ENCODE measurements at regions not wholly inside any gene's neighbourhood (a gene's known extent, or its start where the extent isn't known, plus 50 kb on each side); places are given as distances from the start of the nearest gene placed in this dataset.

DNA sequence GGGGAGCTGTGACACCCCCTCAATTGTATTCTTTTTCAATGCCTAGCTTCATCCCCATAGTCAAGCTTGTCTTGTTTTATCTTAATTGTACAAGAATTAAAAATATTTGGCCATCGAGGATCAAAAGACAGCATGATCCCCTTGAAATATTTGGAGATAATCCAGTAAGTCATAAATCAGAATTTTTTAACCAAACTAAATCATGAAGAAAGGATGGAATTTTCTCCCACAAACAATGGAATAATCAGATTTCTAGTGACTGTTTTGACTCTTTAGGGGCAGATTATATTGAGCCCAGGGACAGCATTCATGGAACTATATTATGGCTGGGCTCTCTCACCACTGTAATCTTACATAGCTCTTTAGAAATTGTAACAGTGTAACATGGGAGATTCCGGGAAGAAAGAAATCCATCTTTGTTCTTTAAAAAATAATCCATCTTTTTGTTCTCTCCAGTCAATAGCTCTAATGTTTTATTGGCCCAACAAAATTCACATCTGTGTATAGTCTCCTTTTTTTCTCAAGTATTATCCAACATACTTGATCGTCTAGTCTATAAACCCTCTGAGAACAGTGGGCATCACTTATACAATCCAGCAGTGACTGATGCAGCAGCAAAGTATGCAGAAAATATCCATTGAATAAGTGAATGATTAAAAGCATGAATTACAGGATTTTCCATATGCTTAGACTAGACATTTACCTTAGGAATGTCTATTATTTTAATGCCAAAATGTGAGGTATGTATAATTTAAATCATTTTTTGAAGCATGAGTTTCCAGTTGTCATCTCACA lies 277.0 kb upstream of the PLSCR5 start:
- TF ChIP-seq EP300 (IDR thresholded peaks at IDR 0.05) (no peak), POLR2AphosphoS5 (IDR thresholded peaks at IDR 0.05) (no peak), POLR2A (IDR thresholded peaks at IDR 0.05) (no peak)
- TF ChIP-seq, protein P1, sequence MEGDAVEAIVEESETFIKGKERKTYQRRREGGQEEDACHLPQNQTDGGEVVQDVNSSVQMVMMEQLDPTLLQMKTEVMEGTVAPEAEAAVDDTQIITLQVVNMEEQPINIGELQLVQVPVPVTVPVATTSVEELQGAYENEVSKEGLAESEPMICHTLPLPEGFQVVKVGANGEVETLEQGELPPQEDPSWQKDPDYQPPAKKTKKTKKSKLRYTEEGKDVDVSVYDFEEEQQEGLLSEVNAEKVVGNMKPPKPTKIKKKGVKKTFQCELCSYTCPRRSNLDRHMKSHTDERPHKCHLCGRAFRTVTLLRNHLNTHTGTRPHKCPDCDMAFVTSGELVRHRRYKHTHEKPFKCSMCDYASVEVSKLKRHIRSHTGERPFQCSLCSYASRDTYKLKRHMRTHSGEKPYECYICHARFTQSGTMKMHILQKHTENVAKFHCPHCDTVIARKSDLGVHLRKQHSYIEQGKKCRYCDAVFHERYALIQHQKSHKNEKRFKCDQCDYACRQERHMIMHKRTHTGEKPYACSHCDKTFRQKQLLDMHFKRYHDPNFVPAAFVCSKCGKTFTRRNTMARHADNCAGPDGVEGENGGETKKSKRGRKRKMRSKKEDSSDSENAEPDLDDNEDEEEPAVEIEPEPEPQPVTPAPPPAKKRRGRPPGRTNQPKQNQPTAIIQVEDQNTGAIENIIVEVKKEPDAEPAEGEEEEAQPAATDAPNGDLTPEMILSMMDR (IDR thresholded peaks at IDR 0.05): no peak
- no peak overlapping the region for H3K4me3 ChIP-seq
- no peaks in the 10 kb centered on the region for H3K36me3 ChIP-seq
- no peaks in the 10 kb centered on the region for H3K9me3 ChIP-seq
- WGBS: 42% methylated on average over 3 of the region's 3 CpGs
- DNase-seq (ENCODE audit: low spot score in 2 of 2): no peak
- H3K27ac ChIP-seq: no peak overlapping the region
- H3K27me3 ChIP-seq: no peaks in the 10 kb centered on the region
- H3K4me1 ChIP-seq: no peaks in the 10 kb centered on the region

DNA sequence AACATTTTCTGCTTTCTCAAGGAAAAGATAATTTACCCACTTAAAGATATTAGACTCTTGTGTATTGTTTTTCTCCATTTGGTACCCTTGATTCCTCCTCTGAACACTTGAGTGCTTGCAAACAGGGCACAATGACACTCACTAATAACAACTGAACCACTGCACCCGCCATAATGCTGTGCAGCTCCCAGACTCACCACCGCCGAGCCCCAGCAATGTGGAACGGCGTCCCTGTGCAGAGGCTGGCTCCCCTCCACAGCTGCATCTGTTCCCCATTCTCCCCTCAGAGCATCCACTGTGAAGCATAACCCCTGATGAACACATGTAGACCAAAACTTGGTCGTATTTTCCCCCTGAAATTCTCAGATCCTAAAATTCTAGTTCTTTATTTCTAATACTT lies 276.2 kb upstream of the PLSCR5 start:
- WGBS: 52% methylated on average over 6 of the region's 6 CpGs
- TF ChIP-seq EP300 (IDR thresholded peaks at IDR 0.05) (no peak), POLR2AphosphoS5 (IDR thresholded peaks at IDR 0.05) (no peak), POLR2A (IDR thresholded peaks at IDR 0.05) (no peak)
- TF ChIP-seq, protein P1 (IDR thresholded peaks at IDR 0.05): no peak
- no peak for DNase-seq (ENCODE audit: low spot score in 2 of 2)
- Histone ChIP-seq H3K27me3 (no peaks in the 10 kb centered on the region), H3K4me3 (no peak overlapping the region), H3K27ac (no peak overlapping the region), H3K36me3 (no peaks in the 10 kb centered on the region), H3K4me1 (no peaks in the 10 kb centered on the region), H3K9me3 (no peaks in the 10 kb centered on the region)

DNA sequence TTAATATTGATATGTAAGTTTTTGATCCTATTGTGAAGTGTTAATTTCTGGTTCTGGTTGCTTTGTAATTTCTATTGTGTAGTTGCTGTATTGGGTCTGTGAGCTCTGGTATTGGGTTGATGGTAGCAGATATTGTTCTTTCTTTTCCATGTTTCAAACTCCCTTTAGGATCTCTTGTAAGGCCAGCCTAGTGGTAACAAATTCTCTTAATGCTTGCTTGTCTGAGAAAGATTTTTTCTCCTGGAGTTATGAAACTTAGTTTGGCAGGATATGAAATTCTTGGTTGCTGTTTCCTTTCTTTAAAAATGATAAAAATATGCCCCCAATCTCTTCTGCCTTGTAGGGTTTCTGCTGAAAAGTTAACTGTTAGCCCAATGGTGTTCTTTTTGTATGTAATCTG lies 268.6 kb upstream of the PLSCR5 start:
- Histone ChIP-seq H3K4me3 (no peak overlapping the region), H3K27ac (no peak overlapping the region), H3K9me3 (no peaks in the 10 kb centered on the region), H3K4me1 (no peaks in the 10 kb centered on the region), H3K36me3 (no peaks in the 10 kb centered on the region), H3K27me3 (no peaks in the 10 kb centered on the region)
- TF ChIP-seq POLR2A (IDR thresholded peaks at IDR 0.05) (no peak), POLR2AphosphoS5 (IDR thresholded peaks at IDR 0.05) (no peak), EP300 (IDR thresholded peaks at IDR 0.05) (no peak)
- TF ChIP-seq, protein P1 (IDR thresholded peaks at IDR 0.05): no peak
- DNase-seq (ENCODE audit: low spot score in 2 of 2): no peak

DNA sequence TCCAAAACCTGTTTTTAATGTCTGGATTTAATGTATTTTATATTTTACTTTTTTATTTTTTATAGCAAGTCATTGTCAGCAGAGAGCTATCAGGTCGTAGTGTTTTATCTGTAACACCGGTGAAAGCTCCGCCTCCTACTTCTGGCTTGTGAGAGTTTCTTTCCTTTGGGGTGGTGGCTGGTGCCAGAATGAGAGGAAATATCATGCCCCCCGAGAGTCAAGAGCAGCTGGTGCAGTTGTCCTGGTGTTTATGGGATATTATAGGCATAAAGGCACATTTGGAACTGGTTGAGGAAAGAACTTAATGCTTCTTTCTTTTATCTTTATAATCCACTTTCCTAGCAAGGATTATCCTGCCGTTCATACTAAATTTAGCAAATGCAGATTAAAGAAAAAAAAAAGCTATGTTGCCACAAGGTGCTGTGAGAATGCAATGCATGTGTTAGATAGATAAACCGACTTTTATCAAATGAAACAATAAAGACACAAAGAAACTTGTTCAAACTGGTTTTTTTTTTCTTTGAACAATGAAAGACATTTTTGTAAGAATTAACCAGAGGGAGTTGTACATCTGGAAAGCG lies 260.1 kb upstream of the PLSCR5 start:
- Histone ChIP-seq H3K27ac (no peak overlapping the region), H3K36me3 (no peaks in the 10 kb centered on the region), H3K4me3 (no peak overlapping the region), H3K4me1 (no peaks in the 10 kb centered on the region), H3K9me3 (no peaks in the 10 kb centered on the region), H3K27me3 (no peaks in the 10 kb centered on the region)
- TF ChIP-seq, protein P1 (IDR thresholded peaks at IDR 0.05): no peak
- no peak for TF ChIP-seq POLR2AphosphoS5 (IDR thresholded peaks at IDR 0.05)
- no peak for DNase-seq (ENCODE audit: low spot score in 2 of 2)
- WGBS: 31% methylated on average over 7 of the region's 7 CpGs

DNA sequence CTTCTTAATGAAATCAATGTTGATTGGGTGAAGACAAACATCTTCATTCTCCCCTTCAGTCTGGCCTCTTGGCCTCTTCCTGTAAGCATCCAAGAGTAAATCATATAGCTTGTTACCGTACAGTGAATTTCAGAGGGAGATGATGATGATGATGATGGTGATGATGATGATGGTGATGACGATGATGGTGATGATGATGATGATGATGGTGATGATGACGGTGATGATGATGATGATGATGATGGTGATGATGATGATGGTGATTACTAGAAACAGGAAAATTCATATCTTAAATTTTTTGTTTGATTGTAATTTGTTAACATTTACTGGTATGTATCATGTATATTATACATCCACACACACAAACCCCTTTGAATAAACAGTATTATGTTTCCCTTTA lies 256.1 kb upstream of the PLSCR5 start:
- Histone ChIP-seq H3K36me3 (no peaks in the 10 kb centered on the region), H3K4me1 (no peaks in the 10 kb centered on the region), H3K27me3 (no peaks in the 10 kb centered on the region), H3K27ac (no peak overlapping the region), H3K9me3 (no peaks in the 10 kb centered on the region), H3K4me3 (no peak overlapping the region)
- TF ChIP-seq EP300 (IDR thresholded peaks at IDR 0.05) (no peak), POLR2A (IDR thresholded peaks at IDR 0.05) (no peak), POLR2AphosphoS5 (IDR thresholded peaks at IDR 0.05) (no peak)
- TF ChIP-seq, protein P1 (IDR thresholded peaks at IDR 0.05): no peak
- no peak for DNase-seq (ENCODE audit: low spot score in 2 of 2)
- 96% methylated on average over 3 of the region's 3 CpGs for WGBS

All from suprapubic skin (tissue), 4 donors.